OCI-LY7 (cell line): ENCODE measurements at regions not wholly inside any gene's neighbourhood (a gene's known extent, or its start where the extent isn't known, plus 50 kb on each side); places are given as distances from the start of the nearest gene placed in this dataset.

Source experiments
- EZH2phosphoT487 ChIP-seq: fragments of 200-600 bp; sonication (generic); IDR thresholded peaks from 2 replicates; pipeline ENCODE4 v1.6.1; 2018; ENCODE audit warnings: low read depth, borderline replicate concordance, mild to moderate bottlenecking, mixed run types, antibody characterized with exemption, low read length, moderate library complexity, mixed read lengths
- TF ChIP-seq, protein P1 (sequence below): fragments of 200-600 bp; sonication (generic); conservative IDR thresholded peaks from 2 replicates; pipeline ENCODE4 v1.5.1; 2014; ENCODE audit warnings: mild to moderate bottlenecking, antibody characterized with exemption, low read length, moderate library complexity, mixed read lengths

DNA sequence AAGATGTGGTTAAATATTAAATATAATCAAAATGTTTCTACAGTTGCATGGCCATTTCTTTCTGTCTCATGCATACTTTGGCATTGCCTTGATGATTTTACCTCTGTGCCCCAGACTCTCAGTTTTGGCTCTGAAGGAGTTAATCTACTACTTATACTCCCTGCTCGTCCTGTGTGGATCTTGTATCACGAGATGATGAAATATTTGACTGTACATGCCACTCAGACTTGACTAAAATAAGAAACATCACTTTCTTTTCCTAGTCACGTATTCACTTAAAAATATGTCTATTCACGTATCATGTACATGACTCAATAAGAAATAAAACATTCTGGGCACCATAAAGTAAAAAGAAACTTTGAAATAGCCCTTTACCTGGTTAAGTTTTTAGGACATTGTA lies 397.7 kb downstream of the RFPL4B start:
- TF ChIP-seq, protein P1, sequence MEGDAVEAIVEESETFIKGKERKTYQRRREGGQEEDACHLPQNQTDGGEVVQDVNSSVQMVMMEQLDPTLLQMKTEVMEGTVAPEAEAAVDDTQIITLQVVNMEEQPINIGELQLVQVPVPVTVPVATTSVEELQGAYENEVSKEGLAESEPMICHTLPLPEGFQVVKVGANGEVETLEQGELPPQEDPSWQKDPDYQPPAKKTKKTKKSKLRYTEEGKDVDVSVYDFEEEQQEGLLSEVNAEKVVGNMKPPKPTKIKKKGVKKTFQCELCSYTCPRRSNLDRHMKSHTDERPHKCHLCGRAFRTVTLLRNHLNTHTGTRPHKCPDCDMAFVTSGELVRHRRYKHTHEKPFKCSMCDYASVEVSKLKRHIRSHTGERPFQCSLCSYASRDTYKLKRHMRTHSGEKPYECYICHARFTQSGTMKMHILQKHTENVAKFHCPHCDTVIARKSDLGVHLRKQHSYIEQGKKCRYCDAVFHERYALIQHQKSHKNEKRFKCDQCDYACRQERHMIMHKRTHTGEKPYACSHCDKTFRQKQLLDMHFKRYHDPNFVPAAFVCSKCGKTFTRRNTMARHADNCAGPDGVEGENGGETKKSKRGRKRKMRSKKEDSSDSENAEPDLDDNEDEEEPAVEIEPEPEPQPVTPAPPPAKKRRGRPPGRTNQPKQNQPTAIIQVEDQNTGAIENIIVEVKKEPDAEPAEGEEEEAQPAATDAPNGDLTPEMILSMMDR, result no peak
- TF ChIP-seq EZH2phosphoT487, result no peak
